ENCODE measurements at regions not wholly inside any gene's neighbourhood (a gene's known extent, or its start where the extent isn't known, plus 50 kb on each side); places are given as distances from the start of the nearest gene placed in this dataset.

- WGBS (ENCODE audit: extremely low coverage, insufficient coverage, low lambda C conversion rate), result no CpG with 5 or more reads among the region's 1 CpG
- Histone ChIP-seq H3K27me3 (ENCODE audit: insufficient read depth, low read length, poor library complexity) (no peaks in the 10 kb centered on the region), H3K56ac (ENCODE audit: low read length) (no peak overlapping the region), H3K4ac (ENCODE audit: low read depth, low read length) (no peak overlapping the region), H2BK15ac (replicated peaks; ENCODE audit: low read depth) (no peak overlapping the region), H3K4me1 (ENCODE audit: control insufficient read depth, low read depth, low read length) (no peaks in the 10 kb centered on the region), H3K36me3 (ENCODE audit: control insufficient read depth, insufficient read depth, low read length) (no peaks in the 10 kb centered on the region), H4K8ac (ENCODE audit: low read depth, low read length) (no peak overlapping the region), H3K4me3 (ENCODE audit: low read length) (no peak overlapping the region), H4K5ac (ENCODE audit: low read length) (no peak overlapping the region), H3K27ac (ENCODE audit: low read depth, low read length) (no peak overlapping the region), H3K9ac (ENCODE audit: low read length) (no peak overlapping the region), H3K18ac (ENCODE audit: low read length) (no peak overlapping the region), H2BK120ac (ENCODE audit: low read depth, low read length) (no peak overlapping the region), H2AK5ac (ENCODE audit: low read length) (no peak overlapping the region), H2BK5ac (ENCODE audit: low read length) (no peak overlapping the region), H3K4me2 (ENCODE audit: low read length) (no peak overlapping the region), H3K79me2 (ENCODE audit: control insufficient read depth, insufficient read depth, low read length) (no peaks in the 10 kb centered on the region), H3K23ac (ENCODE audit: low read length) (no peak overlapping the region), H3K79me1 (ENCODE audit: low read length) (no peaks in the 10 kb centered on the region)
- no peak for DNase-seq
Measured at GRCh38 chr2:136257893-136258292, 139.9 kb upstream of the CXCR4 start.

DNA sequence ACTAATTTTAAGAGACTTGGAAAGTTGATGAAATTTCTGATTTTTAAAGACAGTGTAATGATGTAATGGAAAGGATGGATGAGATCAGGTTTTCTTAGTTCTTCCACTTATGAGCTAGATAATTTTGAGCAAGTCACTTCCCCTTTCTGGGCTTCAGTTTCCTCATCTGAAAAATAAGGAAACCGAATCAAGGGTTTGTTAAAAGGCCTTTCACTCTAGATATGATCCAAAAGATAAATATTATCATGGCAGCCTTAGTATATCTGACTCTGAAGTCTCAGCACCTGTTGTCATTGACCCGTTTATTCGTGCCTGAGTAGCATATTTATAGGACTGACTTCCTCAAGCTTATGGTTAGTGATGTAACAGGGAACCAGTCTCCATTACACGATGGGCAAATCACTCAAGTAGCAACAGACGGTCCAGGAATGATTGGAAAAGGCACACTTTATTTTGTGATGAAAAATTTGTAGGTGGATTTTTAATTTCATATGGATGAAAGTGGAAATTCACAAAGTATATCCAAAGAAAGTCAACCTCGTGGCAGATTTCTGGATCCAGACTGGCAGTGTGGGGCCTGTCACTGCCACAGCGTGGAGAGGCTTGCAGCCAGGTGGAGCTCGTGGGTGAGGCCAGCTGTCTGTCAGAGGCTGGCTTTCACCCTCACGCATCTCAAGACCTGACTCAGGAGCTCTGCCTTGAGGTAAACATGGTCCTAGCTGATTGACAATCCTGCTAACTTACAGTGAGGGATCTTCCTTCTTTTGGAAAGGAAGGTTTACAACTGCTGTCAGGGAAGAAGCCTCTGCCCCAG is 137.9 kb upstream of the CXCR4 start:
- no CpG with 5 or more reads among the region's 9 CpGs for WGBS (ENCODE audit: extremely low coverage, insufficient coverage, low lambda C conversion rate)
- no peak overlapping the region for H4K8ac ChIP-seq (ENCODE audit: low read depth, low read length)
- H2BK5ac ChIP-seq (ENCODE audit: low read length), result no peak overlapping the region
- no peak overlapping the region for H3K27ac ChIP-seq (ENCODE audit: low read depth, low read length)
- no peak overlapping the region for H4K5ac ChIP-seq (ENCODE audit: low read length)
- H3K23ac ChIP-seq (ENCODE audit: low read length), result no peak overlapping the region
- H3K79me2 ChIP-seq (ENCODE audit: control insufficient read depth, insufficient read depth, low read length), result no peaks in the 10 kb centered on the region
- H3K56ac ChIP-seq (ENCODE audit: low read length), result no peak overlapping the region
- no peak overlapping the region for H3K4me2 ChIP-seq (ENCODE audit: low read length)
- H3K27me3 ChIP-seq (ENCODE audit: insufficient read depth, low read length, poor library complexity), result no peaks in the 10 kb centered on the region
- H2AK5ac ChIP-seq (ENCODE audit: low read length), result no peak overlapping the region
- H3K36me3 ChIP-seq (ENCODE audit: control insufficient read depth, insufficient read depth, low read length), result no peaks in the 10 kb centered on the region
- no peak overlapping the region for H3K4ac ChIP-seq (ENCODE audit: low read depth, low read length)
- no peak overlapping the region for H3K9ac ChIP-seq (ENCODE audit: low read length)
- DNase-seq, result no peak
- H3K4me3 ChIP-seq (ENCODE audit: low read length), result no peak overlapping the region
- H2BK15ac ChIP-seq (replicated peaks; ENCODE audit: low read depth), result no peak overlapping the region
- no peak overlapping the region for H2BK120ac ChIP-seq (ENCODE audit: low read depth, low read length)
- no peak overlapping the region for H3K18ac ChIP-seq (ENCODE audit: low read length)
- H3K79me1 ChIP-seq (ENCODE audit: low read length), result no peaks in the 10 kb centered on the region
- no peaks in the 10 kb centered on the region for H3K4me1 ChIP-seq (ENCODE audit: control insufficient read depth, low read depth, low read length)

GRCh38 chr2:136255127-136255526 is 137.2 kb upstream of the CXCR4 start:
- Histone ChIP-seq H4K8ac (ENCODE audit: low read depth, low read length) (no peak overlapping the region), H3K27ac (ENCODE audit: low read depth, low read length) (no peak overlapping the region), H2BK5ac (ENCODE audit: low read length) (no peak overlapping the region), H3K27me3 (ENCODE audit: insufficient read depth, low read length, poor library complexity) (no peaks in the 10 kb centered on the region), H2BK15ac (replicated peaks; ENCODE audit: low read depth) (no peak overlapping the region), H3K4me3 (ENCODE audit: low read length) (no peak overlapping the region), H3K4ac (ENCODE audit: low read depth, low read length) (no peak overlapping the region), H3K18ac (ENCODE audit: low read length) (no peak overlapping the region), H3K23ac (ENCODE audit: low read length) (no peak overlapping the region), H3K4me1 (ENCODE audit: control insufficient read depth, low read depth, low read length) (no peaks in the 10 kb centered on the region), H3K9ac (ENCODE audit: low read length) (no peak overlapping the region), H3K36me3 (ENCODE audit: control insufficient read depth, insufficient read depth, low read length) (no peaks in the 10 kb centered on the region), H3K56ac (ENCODE audit: low read length) (no peak overlapping the region), H3K79me1 (ENCODE audit: low read length) (no peaks in the 10 kb centered on the region), H2AK5ac (ENCODE audit: low read length) (no peak overlapping the region), H3K79me2 (ENCODE audit: control insufficient read depth, insufficient read depth, low read length) (no peaks in the 10 kb centered on the region), H3K4me2 (ENCODE audit: low read length) (no peak overlapping the region), H4K5ac (ENCODE audit: low read length) (no peak overlapping the region), H2BK120ac (ENCODE audit: low read depth, low read length) (no peak overlapping the region)
- no peak for DNase-seq
- no CpG with 5 or more reads among the region's 3 CpGs for WGBS (ENCODE audit: extremely low coverage, insufficient coverage, low lambda C conversion rate)

DNA sequence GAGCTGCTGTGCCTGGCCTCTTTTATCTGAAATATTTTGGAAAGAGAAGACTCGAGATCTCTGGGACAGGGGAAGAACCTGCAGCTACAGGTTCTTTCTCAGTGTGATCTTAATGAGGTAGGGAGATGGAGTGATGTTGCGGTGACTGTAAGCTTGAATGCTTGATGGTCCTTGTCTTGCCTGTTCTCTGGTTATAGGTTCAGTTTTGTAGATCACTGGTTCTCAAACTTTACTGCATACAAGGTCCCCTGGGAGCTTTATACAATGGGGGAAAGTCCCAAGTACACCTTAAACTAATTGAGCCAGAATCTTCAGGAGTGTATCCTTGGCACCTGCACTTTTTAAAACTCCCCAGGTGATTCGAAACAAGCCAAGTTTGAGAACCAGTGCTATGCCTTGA is 136.7 kb upstream of the CXCR4 start:
- Histone ChIP-seq H3K79me2 (ENCODE audit: control insufficient read depth, insufficient read depth, low read length) (no peaks in the 10 kb centered on the region), H3K27ac (ENCODE audit: low read depth, low read length) (no peak overlapping the region), H3K79me1 (ENCODE audit: low read length) (no peaks in the 10 kb centered on the region), H3K4me3 (ENCODE audit: low read length) (no peak overlapping the region), H3K23ac (ENCODE audit: low read length) (no peak overlapping the region), H3K27me3 (ENCODE audit: insufficient read depth, low read length, poor library complexity) (no peaks in the 10 kb centered on the region), H4K8ac (ENCODE audit: low read depth, low read length) (no peak overlapping the region), H3K56ac (ENCODE audit: low read length) (no peak overlapping the region), H3K4me2 (ENCODE audit: low read length) (no peak overlapping the region), H3K9ac (ENCODE audit: low read length) (no peak overlapping the region), H2BK15ac (replicated peaks; ENCODE audit: low read depth) (no peak overlapping the region), H3K18ac (ENCODE audit: low read length) (no peak overlapping the region), H4K5ac (ENCODE audit: low read length) (no peak overlapping the region), H2BK120ac (ENCODE audit: low read depth, low read length) (no peak overlapping the region), H3K4ac (ENCODE audit: low read depth, low read length) (no peak overlapping the region), H3K4me1 (ENCODE audit: control insufficient read depth, low read depth, low read length) (no peaks in the 10 kb centered on the region), H2BK5ac (ENCODE audit: low read length) (no peak overlapping the region), H2AK5ac (ENCODE audit: low read length) (no peak overlapping the region), H3K36me3 (ENCODE audit: control insufficient read depth, insufficient read depth, low read length) (no peaks in the 10 kb centered on the region)
- no peak for DNase-seq
- no CpG with 5 or more reads among the region's 3 CpGs for WGBS (ENCODE audit: extremely low coverage, insufficient coverage, low lambda C conversion rate)

DNA sequence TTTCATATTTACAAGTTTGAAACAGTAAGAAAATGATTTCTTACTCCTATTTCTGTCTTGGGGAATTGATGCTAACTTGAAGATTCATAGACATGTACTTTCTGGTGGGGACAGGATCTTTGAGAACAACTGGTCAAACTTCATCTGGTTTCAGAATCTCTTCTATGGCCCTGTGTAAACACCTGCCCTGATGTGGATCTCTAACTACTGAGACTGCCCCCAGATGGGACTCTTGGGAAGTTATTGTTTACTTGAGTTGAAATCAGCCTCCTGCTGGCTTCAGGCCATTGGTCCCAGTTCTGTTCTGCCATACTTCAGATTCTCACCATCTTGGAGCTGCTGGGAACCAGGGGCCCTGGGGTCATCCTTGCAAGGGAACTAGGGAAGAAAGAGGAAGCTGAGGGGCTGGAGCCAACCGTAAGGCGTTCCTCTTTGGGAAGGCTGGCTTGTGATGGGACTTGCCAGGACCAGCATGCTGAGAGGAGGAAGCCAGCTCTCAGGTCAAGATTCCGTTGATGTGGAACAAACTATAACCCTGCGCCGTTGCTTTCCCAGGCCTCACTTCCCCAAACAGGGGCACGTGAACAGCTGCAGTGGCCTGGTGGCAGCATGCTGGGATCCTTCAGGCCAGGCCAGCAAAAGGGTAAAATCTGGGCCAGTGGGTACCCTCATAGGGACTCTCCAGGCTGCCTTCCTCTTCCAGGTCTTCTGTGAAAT is 135.5 kb upstream of the CXCR4 start:
- Histone ChIP-seq H3K9ac (ENCODE audit: low read length) (no peak overlapping the region), H2BK15ac (replicated peaks; ENCODE audit: low read depth) (no peak overlapping the region), H4K8ac (ENCODE audit: low read depth, low read length) (no peak overlapping the region), H3K4me3 (ENCODE audit: low read length) (no peak overlapping the region), H3K23ac (ENCODE audit: low read length) (no peak overlapping the region), H2BK120ac (ENCODE audit: low read depth, low read length) (no peak overlapping the region), H3K27me3 (ENCODE audit: insufficient read depth, low read length, poor library complexity) (no peaks in the 10 kb centered on the region), H3K27ac (ENCODE audit: low read depth, low read length) (no peak overlapping the region), H3K36me3 (ENCODE audit: control insufficient read depth, insufficient read depth, low read length) (no peaks in the 10 kb centered on the region), H3K4me1 (ENCODE audit: control insufficient read depth, low read depth, low read length) (no peaks in the 10 kb centered on the region), H3K4me2 (ENCODE audit: low read length) (no peak overlapping the region), H2BK5ac (ENCODE audit: low read length) (no peak overlapping the region), H3K4ac (ENCODE audit: low read depth, low read length) (no peak overlapping the region), H3K79me1 (ENCODE audit: low read length) (no peaks in the 10 kb centered on the region), H3K79me2 (ENCODE audit: control insufficient read depth, insufficient read depth, low read length) (no peaks in the 10 kb centered on the region), H4K5ac (ENCODE audit: low read length) (no peak overlapping the region), H2AK5ac (ENCODE audit: low read length) (no peak overlapping the region), H3K18ac (ENCODE audit: low read length) (no peak overlapping the region), H3K56ac (ENCODE audit: low read length) (no peak overlapping the region)
- no CpG with 5 or more reads among the region's 6 CpGs for WGBS (ENCODE audit: extremely low coverage, insufficient coverage, low lambda C conversion rate)
- DNase-seq, result no peak
